ENCODE measurements at regions not wholly inside any gene's neighbourhood (a gene's known extent, or its start where the extent isn't known, plus 50 kb on each side); places are given as distances from the start of the nearest gene placed in this dataset.

DNA sequence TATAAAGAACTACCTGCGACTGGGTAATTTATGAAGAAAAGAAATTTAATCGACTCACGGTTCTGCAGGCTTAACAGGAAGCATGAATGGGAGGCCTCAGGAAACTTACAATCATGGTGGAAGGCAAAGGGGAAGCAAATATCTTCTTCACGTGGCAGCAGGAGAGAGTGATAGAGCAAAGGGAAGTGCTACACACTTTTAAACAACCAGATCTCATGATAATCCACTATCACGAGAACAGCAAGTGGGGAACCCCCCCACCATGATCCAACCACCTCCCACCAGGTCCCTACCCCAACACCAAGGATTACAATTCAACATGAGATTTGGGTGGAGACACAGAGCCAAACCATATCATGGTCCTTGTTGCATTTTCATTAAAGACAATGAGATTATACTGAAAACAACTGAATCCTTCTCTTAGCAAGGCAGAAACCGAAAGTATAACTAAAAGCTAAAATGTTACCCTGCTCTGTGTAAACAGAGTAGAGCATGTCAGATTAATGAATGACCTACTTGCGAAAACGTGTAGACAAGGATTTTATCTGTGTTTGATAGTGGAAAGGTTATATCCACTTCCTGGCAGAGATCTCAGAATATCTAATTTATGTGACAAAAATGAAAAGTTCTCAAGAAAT is 60.1 kb upstream of the RBBP8 start:
- no peak for DNase-seq

DNA sequence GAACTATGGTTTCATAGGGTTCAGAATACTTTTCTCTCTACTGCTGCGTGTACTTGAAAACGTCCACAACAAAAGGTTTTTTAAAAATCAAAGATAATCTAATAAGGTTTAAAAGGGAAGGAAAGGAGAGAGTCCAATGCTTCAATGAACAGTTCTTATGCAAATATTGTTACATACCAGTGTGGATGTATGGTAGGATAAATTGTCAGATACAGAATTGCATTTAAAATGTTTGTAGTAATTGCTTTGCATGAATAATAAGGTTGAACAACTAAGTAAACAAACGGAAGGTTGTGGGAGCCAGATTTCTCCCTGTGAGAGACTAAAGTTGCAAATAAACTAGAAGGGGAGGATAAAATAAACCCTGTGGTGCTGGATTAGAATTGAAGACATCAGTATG is 53.8 kb upstream of the RBBP8 start:
- no peak for DNase-seq

DNA sequence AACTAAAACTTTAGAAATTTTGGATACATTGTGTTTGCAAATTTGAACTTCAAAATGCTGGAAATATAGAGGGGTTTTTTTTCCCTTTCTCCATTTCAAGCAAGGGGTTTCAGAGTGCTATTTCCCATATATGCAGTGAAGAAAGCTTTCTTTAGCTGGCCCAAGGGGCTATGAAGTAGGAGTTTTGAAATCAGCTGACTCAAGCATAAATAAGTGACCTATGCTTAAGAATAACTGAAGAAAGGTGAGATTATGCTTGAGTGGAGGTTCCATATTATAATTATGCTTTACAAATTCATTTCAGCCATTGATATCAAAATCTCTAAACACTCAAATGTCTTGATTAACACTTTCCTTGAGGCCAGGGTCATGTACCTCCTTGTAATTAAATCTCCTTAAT is 51.0 kb upstream of the RBBP8 start:
- DNase-seq, result no peak

- DNase-seq, result no peak
Observed at GRCh38 chr18:22883179-22883578, 49.9 kb upstream of the RBBP8 start.

Measured in activated CD8-positive, alpha-beta memory T cell treated with anti-CD3 and anti-CD28 coated beads for 24 hours (primary cell).